H1 (cell line): ENCODE measurements at regions not wholly inside any gene's neighbourhood (a gene's known extent, or its start where the extent isn't known, plus 50 kb on each side); places are given as distances from the start of the nearest gene placed in this dataset.

ENCODE experiments used
- EZH2 ChIP-seq: fragments of 200-600 bp; sonication (generic); IDR thresholded peaks from 2 replicates; pipeline ENCODE4 v1.7.1; 2012; ENCODE audit warnings: low read depth, mild to moderate bottlenecking, moderate library complexity, low read length, inconsistent platforms; ENCODE audit not compliant: severe bottlenecking
- KDM4A ChIP-seq: IDR thresholded peaks from one replicate; pipeline ENCODE4 v1.7.1; 2012; ENCODE audit warnings: low read depth, mild to moderate bottlenecking, moderate library complexity, low read length, inconsistent platforms; ENCODE audit not compliant: severe bottlenecking
- PHF8 ChIP-seq: fragments of 200-600 bp; sonication (generic); conservative IDR thresholded peaks from 2 replicates; pipeline ENCODE4 v1.7.1; 2012; ENCODE audit warnings: low read depth, mild to moderate bottlenecking, inconsistent platforms, low read length, moderate library complexity
- ZNF274 ChIP-seq: IDR thresholded peaks from 2 replicates; pipeline ENCODE4 v1.7.0; 2012; ENCODE audit warnings: low read length, borderline replicate concordance; ENCODE audit errors: extremely low read depth
- TF ChIP-seq, protein P1 (sequence below): fragments of 300-600 bp; sonication (generic); IDR thresholded peaks from 2 replicates; pipeline ENCODE4 v1.7.1; 2012; ENCODE audit warnings: low read length, moderate library complexity, mild to moderate bottlenecking, inconsistent platforms; ENCODE audit not compliant: insufficient replicate concordance

DNA sequence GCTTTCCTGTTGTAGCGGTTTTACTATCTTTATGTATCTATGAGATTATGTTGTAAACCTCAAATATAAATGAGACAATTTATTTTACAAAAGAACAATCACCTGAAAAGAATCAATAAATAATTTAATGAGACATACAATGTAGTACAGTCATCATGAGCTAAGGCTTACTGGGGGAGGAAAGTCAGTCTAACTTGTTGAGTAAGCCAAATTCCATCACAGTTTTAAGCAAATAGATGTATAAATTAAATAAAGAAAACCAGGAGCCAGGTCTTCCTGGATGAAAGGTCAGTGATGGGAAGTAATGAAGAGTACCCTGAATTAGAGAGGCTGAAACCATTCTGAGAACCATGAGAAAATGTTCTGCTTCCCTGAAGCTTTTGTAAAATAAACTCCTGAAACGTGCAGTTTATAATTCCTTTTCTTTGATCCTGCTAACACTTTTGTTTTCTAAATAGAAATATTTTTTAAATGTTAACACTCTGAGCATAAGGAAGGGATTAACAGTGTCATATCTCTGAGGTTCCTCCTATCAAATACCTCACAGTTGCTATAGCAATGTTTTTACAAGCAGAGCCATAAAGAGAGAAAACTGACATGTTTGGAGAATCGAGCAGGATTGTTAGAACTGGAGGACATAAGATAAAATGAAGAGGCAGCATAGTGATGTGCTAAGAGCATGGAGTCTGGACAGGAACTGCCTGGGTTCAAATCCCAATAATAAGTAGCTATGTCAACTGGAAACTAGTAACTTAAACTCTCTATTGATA is 444.9 kb upstream of the FOXG1 start (continued):
- TF ChIP-seq, protein P1, sequence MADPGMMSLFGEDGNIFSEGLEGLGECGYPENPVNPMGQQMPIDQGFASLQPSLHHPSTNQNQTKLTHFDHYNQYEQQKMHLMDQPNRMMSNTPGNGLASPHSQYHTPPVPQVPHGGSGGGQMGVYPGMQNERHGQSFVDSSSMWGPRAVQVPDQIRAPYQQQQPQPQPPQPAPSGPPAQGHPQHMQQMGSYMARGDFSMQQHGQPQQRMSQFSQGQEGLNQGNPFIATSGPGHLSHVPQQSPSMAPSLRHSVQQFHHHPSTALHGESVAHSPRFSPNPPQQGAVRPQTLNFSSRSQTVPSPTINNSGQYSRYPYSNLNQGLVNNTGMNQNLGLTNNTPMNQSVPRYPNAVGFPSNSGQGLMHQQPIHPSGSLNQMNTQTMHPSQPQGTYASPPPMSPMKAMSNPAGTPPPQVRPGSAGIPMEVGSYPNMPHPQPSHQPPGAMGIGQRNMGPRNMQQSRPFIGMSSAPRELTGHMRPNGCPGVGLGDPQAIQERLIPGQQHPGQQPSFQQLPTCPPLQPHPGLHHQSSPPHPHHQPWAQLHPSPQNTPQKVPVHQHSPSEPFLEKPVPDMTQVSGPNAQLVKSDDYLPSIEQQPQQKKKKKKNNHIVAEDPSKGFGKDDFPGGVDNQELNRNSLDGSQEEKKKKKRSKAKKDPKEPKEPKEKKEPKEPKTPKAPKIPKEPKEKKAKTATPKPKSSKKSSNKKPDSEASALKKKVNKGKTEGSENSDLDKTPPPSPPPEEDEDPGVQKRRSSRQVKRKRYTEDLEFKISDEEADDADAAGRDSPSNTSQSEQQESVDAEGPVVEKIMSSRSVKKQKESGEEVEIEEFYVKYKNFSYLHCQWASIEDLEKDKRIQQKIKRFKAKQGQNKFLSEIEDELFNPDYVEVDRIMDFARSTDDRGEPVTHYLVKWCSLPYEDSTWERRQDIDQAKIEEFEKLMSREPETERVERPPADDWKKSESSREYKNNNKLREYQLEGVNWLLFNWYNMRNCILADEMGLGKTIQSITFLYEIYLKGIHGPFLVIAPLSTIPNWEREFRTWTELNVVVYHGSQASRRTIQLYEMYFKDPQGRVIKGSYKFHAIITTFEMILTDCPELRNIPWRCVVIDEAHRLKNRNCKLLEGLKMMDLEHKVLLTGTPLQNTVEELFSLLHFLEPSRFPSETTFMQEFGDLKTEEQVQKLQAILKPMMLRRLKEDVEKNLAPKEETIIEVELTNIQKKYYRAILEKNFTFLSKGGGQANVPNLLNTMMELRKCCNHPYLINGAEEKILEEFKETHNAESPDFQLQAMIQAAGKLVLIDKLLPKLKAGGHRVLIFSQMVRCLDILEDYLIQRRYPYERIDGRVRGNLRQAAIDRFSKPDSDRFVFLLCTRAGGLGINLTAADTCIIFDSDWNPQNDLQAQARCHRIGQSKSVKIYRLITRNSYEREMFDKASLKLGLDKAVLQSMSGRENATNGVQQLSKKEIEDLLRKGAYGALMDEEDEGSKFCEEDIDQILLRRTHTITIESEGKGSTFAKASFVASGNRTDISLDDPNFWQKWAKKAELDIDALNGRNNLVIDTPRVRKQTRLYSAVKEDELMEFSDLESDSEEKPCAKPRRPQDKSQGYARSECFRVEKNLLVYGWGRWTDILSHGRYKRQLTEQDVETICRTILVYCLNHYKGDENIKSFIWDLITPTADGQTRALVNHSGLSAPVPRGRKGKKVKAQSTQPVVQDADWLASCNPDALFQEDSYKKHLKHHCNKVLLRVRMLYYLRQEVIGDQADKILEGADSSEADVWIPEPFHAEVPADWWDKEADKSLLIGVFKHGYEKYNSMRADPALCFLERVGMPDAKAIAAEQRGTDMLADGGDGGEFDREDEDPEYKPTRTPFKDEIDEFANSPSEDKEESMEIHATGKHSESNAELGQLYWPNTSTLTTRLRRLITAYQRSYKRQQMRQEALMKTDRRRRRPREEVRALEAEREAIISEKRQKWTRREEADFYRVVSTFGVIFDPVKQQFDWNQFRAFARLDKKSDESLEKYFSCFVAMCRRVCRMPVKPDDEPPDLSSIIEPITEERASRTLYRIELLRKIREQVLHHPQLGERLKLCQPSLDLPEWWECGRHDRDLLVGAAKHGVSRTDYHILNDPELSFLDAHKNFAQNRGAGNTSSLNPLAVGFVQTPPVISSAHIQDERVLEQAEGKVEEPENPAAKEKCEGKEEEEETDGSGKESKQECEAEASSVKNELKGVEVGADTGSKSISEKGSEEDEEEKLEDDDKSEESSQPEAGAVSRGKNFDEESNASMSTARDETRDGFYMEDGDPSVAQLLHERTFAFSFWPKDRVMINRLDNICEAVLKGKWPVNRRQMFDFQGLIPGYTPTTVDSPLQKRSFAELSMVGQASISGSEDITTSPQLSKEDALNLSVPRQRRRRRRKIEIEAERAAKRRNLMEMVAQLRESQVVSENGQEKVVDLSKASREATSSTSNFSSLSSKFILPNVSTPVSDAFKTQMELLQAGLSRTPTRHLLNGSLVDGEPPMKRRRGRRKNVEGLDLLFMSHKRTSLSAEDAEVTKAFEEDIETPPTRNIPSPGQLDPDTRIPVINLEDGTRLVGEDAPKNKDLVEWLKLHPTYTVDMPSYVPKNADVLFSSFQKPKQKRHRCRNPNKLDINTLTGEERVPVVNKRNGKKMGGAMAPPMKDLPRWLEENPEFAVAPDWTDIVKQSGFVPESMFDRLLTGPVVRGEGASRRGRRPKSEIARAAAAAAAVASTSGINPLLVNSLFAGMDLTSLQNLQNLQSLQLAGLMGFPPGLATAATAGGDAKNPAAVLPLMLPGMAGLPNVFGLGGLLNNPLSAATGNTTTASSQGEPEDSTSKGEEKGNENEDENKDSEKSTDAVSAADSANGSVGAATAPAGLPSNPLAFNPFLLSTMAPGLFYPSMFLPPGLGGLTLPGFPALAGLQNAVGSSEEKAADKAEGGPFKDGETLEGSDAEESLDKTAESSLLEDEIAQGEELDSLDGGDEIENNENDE, result no peak
- TF ChIP-seq KDM4A (no peak), ZNF274 (no peak), EZH2 (no peak), PHF8 (no peak)
